ENCODE measurements at regions not wholly inside any gene's neighbourhood (a gene's known extent, or its start where the extent isn't known, plus 50 kb on each side); places are given as distances from the start of the nearest gene placed in this dataset.
"Not testable (repeated sequence)": the region's sequence is repeated elsewhere in the genome, so short reads cannot be mapped to it uniquely, and the experiment has no call there.

- H3K27ac Mint-ChIP-seq, result no peak overlapping the region
- H3K9me3 Mint-ChIP-seq, result peaks cover 14% of the 10 kb centered on the region
- no peak overlapping the region for H3K4me3 Mint-ChIP-seq
- no peaks in the 10 kb centered on the region for H3K27me3 Mint-ChIP-seq (ENCODE audit: low read depth)
- no peak for DNase-seq (ENCODE audit: low spot score)
- H3K4me1 Mint-ChIP-seq (ENCODE audit: low read depth), result peaks cover 6% of the 10 kb centered on the region
- H3K36me3 Mint-ChIP-seq (ENCODE audit: low read depth), result no peaks in the 10 kb centered on the region
These were observed 54.1 kb downstream of the SOCS3 start for GRCh38 chr17:78305801-78306200.

GRCh38 chr17:78304549-78305037 lies 55.3 kb downstream of the SOCS3 start:
- DNase-seq (ENCODE audit: low spot score), result no peak
- Mint-ChIP-seq H3K27ac (no peak overlapping the region), H3K4me1 (ENCODE audit: low read depth) (peaks cover 7% of the 10 kb centered on the region), H3K4me3 (no peak overlapping the region), H3K9me3 (peaks cover 14% of the 10 kb centered on the region), H3K36me3 (ENCODE audit: low read depth) (no peaks in the 10 kb centered on the region), H3K27me3 (ENCODE audit: low read depth) (no peaks in the 10 kb centered on the region)

GRCh38 chr17:78302478-78302877 lies 57.4 kb downstream of the SOCS3 start:
- Mint-ChIP-seq H3K36me3 (ENCODE audit: low read depth) (no peaks in the 10 kb centered on the region), H3K4me1 (ENCODE audit: low read depth) (peaks cover 7% of the 10 kb centered on the region), H3K9me3 (peaks cover 14% of the 10 kb centered on the region), H3K27me3 (ENCODE audit: low read depth) (no peaks in the 10 kb centered on the region), H3K27ac (no peak overlapping the region), H3K4me3 (no peak overlapping the region)
- no peak for DNase-seq (ENCODE audit: low spot score)

- H3K4me1 Mint-ChIP-seq (ENCODE audit: low read depth), result peaks cover 8% of the 10 kb centered on the region
- H3K27me3 Mint-ChIP-seq (ENCODE audit: low read depth), result no peaks in the 10 kb centered on the region
- no peak overlapping the region for H3K4me3 Mint-ChIP-seq
- no peaks in the 10 kb centered on the region for H3K36me3 Mint-ChIP-seq (ENCODE audit: low read depth)
- peaks cover 10% of the 10 kb centered on the region for H3K9me3 Mint-ChIP-seq
- no peak for DNase-seq (ENCODE audit: low spot score)
- H3K27ac Mint-ChIP-seq, result no peak overlapping the region
These were observed 58.1 kb downstream of the SOCS3 start for GRCh38 chr17:78301821-78302213.

GRCh38 chr17:78300962-78301820 lies 58.7 kb downstream of the SOCS3 start:
- DNase-seq (ENCODE audit: low spot score), result no peak
- Mint-ChIP-seq H3K27ac (peak overlapping the region; percentile 27), H3K4me3 (no peak overlapping the region), H3K9me3 (peaks cover 6% of the 10 kb centered on the region), H3K36me3 (ENCODE audit: low read depth) (no peaks in the 10 kb centered on the region), H3K27me3 (ENCODE audit: low read depth) (no peaks in the 10 kb centered on the region), H3K4me1 (ENCODE audit: low read depth) (peaks cover 8% of the 10 kb centered on the region)

GRCh38 chr17:78299049-78299448 lies 60.8 kb downstream of the SOCS3 start:
- no peaks in the 10 kb centered on the region for H3K36me3 Mint-ChIP-seq (ENCODE audit: low read depth)
- no peak for DNase-seq (ENCODE audit: low spot score)
- no peak overlapping the region for H3K4me3 Mint-ChIP-seq
- peaks cover 8% of the 10 kb centered on the region for H3K4me1 Mint-ChIP-seq (ENCODE audit: low read depth)
- no peaks in the 10 kb centered on the region for H3K9me3 Mint-ChIP-seq
- H3K27me3 Mint-ChIP-seq (ENCODE audit: low read depth), result no peaks in the 10 kb centered on the region
- no peak overlapping the region for H3K27ac Mint-ChIP-seq

- no peak for DNase-seq (ENCODE audit: low spot score)
- H3K27me3 Mint-ChIP-seq (ENCODE audit: low read depth), result no peaks in the 10 kb centered on the region
- no peak overlapping the region for H3K4me3 Mint-ChIP-seq
- H3K4me1 Mint-ChIP-seq (ENCODE audit: low read depth), result peaks cover 2% of the 10 kb centered on the region
- no peak overlapping the region for H3K27ac Mint-ChIP-seq
- H3K36me3 Mint-ChIP-seq (ENCODE audit: low read depth), result no peaks in the 10 kb centered on the region
- no peaks in the 10 kb centered on the region for H3K9me3 Mint-ChIP-seq
These were observed 63.3 kb downstream of the TMEM235 start for GRCh38 chr17:78294776-78295175.

- no peak overlapping the region for H3K27ac Mint-ChIP-seq
- no peaks in the 10 kb centered on the region for H3K9me3 Mint-ChIP-seq
- no peaks in the 10 kb centered on the region for H3K36me3 Mint-ChIP-seq (ENCODE audit: low read depth)
- peaks cover 2% of the 10 kb centered on the region for H3K4me1 Mint-ChIP-seq (ENCODE audit: low read depth)
- no peaks in the 10 kb centered on the region for H3K27me3 Mint-ChIP-seq (ENCODE audit: low read depth)
- H3K4me3 Mint-ChIP-seq, result no peak overlapping the region
- DNase-seq (ENCODE audit: low spot score), result no peak
These were observed 62.9 kb downstream of the TMEM235 start for GRCh38 chr17:78294356-78294755.

- H3K27me3 Mint-ChIP-seq (ENCODE audit: low read depth); H3K9me3 Mint-ChIP-seq; H3K27ac Mint-ChIP-seq; H3K4me3 Mint-ChIP-seq; DNase-seq (ENCODE audit: low spot score); H3K4me1 Mint-ChIP-seq (ENCODE audit: low read depth); H3K36me3 Mint-ChIP-seq (ENCODE audit: low read depth): not testable (repeated sequence)
These were observed 61.7 kb downstream of the TMEM235 start for GRCh38 chr17:78293151-78293550.

GRCh38 chr17:78291944-78292910 lies 60.8 kb downstream of the TMEM235 start:
- Mint-ChIP-seq H3K36me3 (ENCODE audit: low read depth) (no peaks in the 10 kb centered on the region), H3K27ac (no peak overlapping the region), H3K4me3 (no peak overlapping the region)

GRCh38 chr17:78290721-78291120 lies 59.3 kb downstream of the TMEM235 start:
- DNase-seq (ENCODE audit: low spot score), result no peak
- H3K4me1 Mint-ChIP-seq (ENCODE audit: low read depth), result no peaks in the 10 kb centered on the region
- no peaks in the 10 kb centered on the region for H3K27me3 Mint-ChIP-seq (ENCODE audit: low read depth)
- no peak overlapping the region for H3K4me3 Mint-ChIP-seq
- H3K9me3 Mint-ChIP-seq, result no peaks in the 10 kb centered on the region
- no peak overlapping the region for H3K27ac Mint-ChIP-seq
- no peaks in the 10 kb centered on the region for H3K36me3 Mint-ChIP-seq (ENCODE audit: low read depth)

More at GRCh38 chr17:78291944-78292910, 60.8 kb downstream of the TMEM235 start:
- DNase-seq (ENCODE audit: low spot score), result no peak
- Mint-ChIP-seq H3K27me3 (ENCODE audit: low read depth) (no peaks in the 10 kb centered on the region), H3K4me1 (ENCODE audit: low read depth) (no peaks in the 10 kb centered on the region), H3K9me3 (no peaks in the 10 kb centered on the region)

Data from T-helper 2 cell treated with Interferon-gamma antibody and Interleukin-4, amounts not matched to agents 5 μg/mL and 100 μg/mL, for 36 hours (primary cell).